ENCODE measurements at regions not wholly inside any gene's neighbourhood (a gene's known extent, or its start where the extent isn't known, plus 50 kb on each side); places are given as distances from the start of the nearest gene placed in this dataset.

DNA sequence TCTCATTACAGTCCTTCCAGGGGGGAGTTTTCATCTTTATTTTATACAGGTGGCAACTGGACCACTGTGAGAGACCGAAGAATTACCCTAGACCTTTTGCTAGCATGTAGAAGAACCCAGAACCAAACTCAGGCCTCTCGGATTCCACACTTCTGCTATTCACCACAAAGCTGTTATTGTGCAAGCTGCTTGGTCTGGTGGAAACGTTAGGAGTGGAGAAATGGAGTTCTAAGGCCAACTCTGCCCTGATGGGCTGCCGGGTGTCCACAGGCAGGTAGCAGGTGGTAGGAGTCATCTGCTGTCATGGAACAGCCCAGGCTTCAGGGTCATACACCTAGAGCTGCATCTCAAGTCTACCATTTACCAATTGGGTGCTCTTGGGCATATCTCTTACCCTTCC, 218.8 kb downstream of the BCL11A start:
- TF ChIP-seq POLR2A (IDR thresholded peaks at IDR 0.05) (no peak), CTCF (IDR thresholded peaks at IDR 0.05) (no peak)

All from Peyer's patch (tissue), 4 donors.